ENCODE measurements at regions not wholly inside any gene's neighbourhood (a gene's known extent, or its start where the extent isn't known, plus 50 kb on each side); places are given as distances from the start of the nearest gene placed in this dataset.

DNA sequence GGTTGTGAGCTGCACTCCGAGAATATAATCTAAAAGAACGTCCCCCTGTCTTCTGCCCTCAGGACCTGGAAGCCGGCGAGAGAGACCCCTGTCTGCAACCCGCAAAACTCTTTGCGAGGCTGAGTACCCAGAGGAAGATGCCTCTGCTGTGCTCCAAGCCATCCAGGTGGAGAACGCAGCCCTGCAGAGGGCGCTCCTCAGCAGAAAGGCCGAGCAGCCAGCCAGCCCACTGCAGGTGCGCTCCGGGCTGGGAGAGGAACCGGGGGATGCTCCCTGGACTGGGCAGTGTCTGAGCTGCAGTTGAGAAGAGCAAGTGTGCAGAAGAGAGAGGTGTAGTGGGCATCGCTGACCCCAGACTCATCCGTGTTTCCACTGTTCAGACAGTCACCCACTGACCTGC lies 148.3 kb downstream of the KATNIP start (continued):
- TF ChIP-seq, protein P1, sequence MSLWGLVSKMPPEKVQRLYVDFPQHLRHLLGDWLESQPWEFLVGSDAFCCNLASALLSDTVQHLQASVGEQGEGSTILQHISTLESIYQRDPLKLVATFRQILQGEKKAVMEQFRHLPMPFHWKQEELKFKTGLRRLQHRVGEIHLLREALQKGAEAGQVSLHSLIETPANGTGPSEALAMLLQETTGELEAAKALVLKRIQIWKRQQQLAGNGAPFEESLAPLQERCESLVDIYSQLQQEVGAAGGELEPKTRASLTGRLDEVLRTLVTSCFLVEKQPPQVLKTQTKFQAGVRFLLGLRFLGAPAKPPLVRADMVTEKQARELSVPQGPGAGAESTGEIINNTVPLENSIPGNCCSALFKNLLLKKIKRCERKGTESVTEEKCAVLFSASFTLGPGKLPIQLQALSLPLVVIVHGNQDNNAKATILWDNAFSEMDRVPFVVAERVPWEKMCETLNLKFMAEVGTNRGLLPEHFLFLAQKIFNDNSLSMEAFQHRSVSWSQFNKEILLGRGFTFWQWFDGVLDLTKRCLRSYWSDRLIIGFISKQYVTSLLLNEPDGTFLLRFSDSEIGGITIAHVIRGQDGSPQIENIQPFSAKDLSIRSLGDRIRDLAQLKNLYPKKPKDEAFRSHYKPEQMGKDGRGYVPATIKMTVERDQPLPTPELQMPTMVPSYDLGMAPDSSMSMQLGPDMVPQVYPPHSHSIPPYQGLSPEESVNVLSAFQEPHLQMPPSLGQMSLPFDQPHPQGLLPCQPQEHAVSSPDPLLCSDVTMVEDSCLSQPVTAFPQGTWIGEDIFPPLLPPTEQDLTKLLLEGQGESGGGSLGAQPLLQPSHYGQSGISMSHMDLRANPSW (CRISPR knock-in tag; IDR thresholded peaks at IDR 0.05): no peak
- TF ChIP-seq POLR2H (tag; IDR thresholded peaks at IDR 0.05; ENCODE audit: low read depth): no peak
- no peak for TF ChIP-seq SRF (CRISPR knock-in tag; IDR thresholded peaks at IDR 0.05)
- no peak for TF ChIP-seq KAT2B (IDR thresholded peaks at IDR 0.05; ENCODE audit: low read depth, low read length)
- TF ChIP-seq RAD21 (CRISPR knock-in tag; conservative IDR thresholded peaks at IDR 0.05 in 1 of 2, IDR thresholded peaks at IDR 0.05 in 1 of 2): peak in 1 of 2 experiments; percentile 60; a peak in 2 of 4 replicates
- TF ChIP-seq DDX20 (tag; IDR thresholded peaks at IDR 0.05; ENCODE audit: low read depth): no peak
- no peak for TF ChIP-seq GABPB1 (CRISPR knock-in tag; IDR thresholded peaks at IDR 0.05)
- TF ChIP-seq, protein P2, sequence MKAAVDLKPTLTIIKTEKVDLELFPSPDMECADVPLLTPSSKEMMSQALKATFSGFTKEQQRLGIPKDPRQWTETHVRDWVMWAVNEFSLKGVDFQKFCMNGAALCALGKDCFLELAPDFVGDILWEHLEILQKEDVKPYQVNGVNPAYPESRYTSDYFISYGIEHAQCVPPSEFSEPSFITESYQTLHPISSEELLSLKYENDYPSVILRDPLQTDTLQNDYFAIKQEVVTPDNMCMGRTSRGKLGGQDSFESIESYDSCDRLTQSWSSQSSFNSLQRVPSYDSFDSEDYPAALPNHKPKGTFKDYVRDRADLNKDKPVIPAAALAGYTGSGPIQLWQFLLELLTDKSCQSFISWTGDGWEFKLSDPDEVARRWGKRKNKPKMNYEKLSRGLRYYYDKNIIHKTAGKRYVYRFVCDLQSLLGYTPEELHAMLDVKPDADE (conservative IDR thresholded peaks at IDR 0.05; ENCODE audit: control insufficient read depth, low read depth, low read length): no peak
- no peak for TF ChIP-seq EP400 (IDR thresholded peaks at IDR 0.05)
- TF ChIP-seq CREB1 (IDR thresholded peaks at IDR 0.05): no peak
- no peak for TF ChIP-seq CREB1 (CRISPR knock-in tag; IDR thresholded peaks at IDR 0.05)
- TF ChIP-seq RFX5 (IDR thresholded peaks at IDR 0.05; ENCODE audit: low read depth, low read length): no peak
- no peak for TF ChIP-seq CBX5 (IDR thresholded peaks at IDR 0.05; ENCODE audit: borderline replicate concordance, low read depth)
- no peak for TF ChIP-seq ARID2 (IDR thresholded peaks at IDR 0.05)
